Gastrocnemius medialis (tissue), 4 donors: ENCODE measurements at regions not wholly inside any gene's neighbourhood (a gene's known extent, or its start where the extent isn't known, plus 50 kb on each side); places are given as distances from the start of the nearest gene placed in this dataset.

Experiments
- CTCF ChIP-seq, 5 experiments: fragments of 450-650 bp in 3 of 5; fragments of 200-600 bp in 2 of 5; sonication (generic) in 2 of 5; IDR thresholded peaks in 4 of 5; conservative IDR thresholded peaks in 1 of 5; 1 replicate in 4 of 5; 2 replicates in 1 of 5; pipeline ENCODE4 v1.5.1; 2016 to 2019; ENCODE audit warnings: antibody characterized with exemption in 5 of 5, mild to moderate bottlenecking in 3 of 5, moderate library complexity in 3 of 5
- POLR2A ChIP-seq, 2 donors: fragments of 450-650 bp; IDR thresholded peaks; one replicate each; pipeline ENCODE4 v1.6.1; 2017; ENCODE audit warnings: antibody characterized with exemption in 2 of 2, mild to moderate bottlenecking in 2 of 2, moderate library complexity in 2 of 2

GRCh38 chr14:84987042-84987441 is 542.9 kb upstream of the FLRT2 start:
- TF ChIP-seq CTCF (IDR thresholded peaks at IDR 0.05 in 4 of 5, conservative IDR thresholded peaks at IDR 0.05 in 1 of 5) (no peak), POLR2A (IDR thresholded peaks at IDR 0.05) (no peak)
